Esophagus squamous epithelium (tissue), 5 donors: ENCODE measurements at regions not wholly inside any gene's neighbourhood (a gene's known extent, or its start where the extent isn't known, plus 50 kb on each side); places are given as distances from the start of the nearest gene placed in this dataset.

Source experiments
- DNase-seq: peaks from one replicate; lab custom pipeline; 2025; lab: John Stamatoyannopoulos, UW
- H3K27ac ChIP-seq, 4 donors: fragments of 200-600 bp; sonication (generic); one replicate each; pipeline ENCODE4 v1.5.1; 2016 to 2019; ENCODE audit warnings: mild to moderate bottlenecking in 1 of 4
- H3K27me3 ChIP-seq, 4 donors: fragments of 200-600 bp; sonication (generic); 1 replicate in 3 of 4; 2 replicates in 1 of 4; pipeline versions ENCODE4 v1.5.1 to v1.6.0; 2017 to 2021; ENCODE audit warnings: antibody characterized with exemption in 1 of 4
- H3K36me3 ChIP-seq, 3 donors: fragments of 200-600 bp; sonication (generic); one replicate each; pipeline ENCODE4 v1.5.1; 2016 to 2019
- H3K4me1 ChIP-seq, 3 donors: fragments of 200-600 bp; sonication (generic); one replicate each; pipeline ENCODE4 v1.5.1; 2017 to 2019
- H3K4me3 ChIP-seq, 4 donors: fragments of 200-600 bp; sonication (generic); 1 replicate in 3 of 4; 2 replicates in 1 of 4; pipeline ENCODE4 v1.5.1; 2016 to 2019; ENCODE audit warnings: mild to moderate bottlenecking in 2 of 4, moderate library complexity in 1 of 4
- H3K9me3 ChIP-seq, 3 donors: fragments of 200-600 bp; sonication (generic); one replicate each; pipeline ENCODE4 v1.5.1; 2016 to 2019
- CTCF ChIP-seq, 6 experiments: fragments of 450-650 bp in 4 of 6; fragments of 200-600 bp in 2 of 6; sonication (generic) in 2 of 6; IDR thresholded peaks; one replicate each; pipeline ENCODE4 v1.5.1; 2016 to 2019; ENCODE audit warnings: antibody characterized with exemption in 6 of 6, mild to moderate bottlenecking in 4 of 6, moderate library complexity in 4 of 6
- POLR2A ChIP-seq, 4 donors: fragments of 450-650 bp; IDR thresholded peaks; one replicate each; pipeline ENCODE4 v1.6.1; 2017; ENCODE audit warnings: antibody characterized with exemption in 4 of 4, mild to moderate bottlenecking in 4 of 4, moderate library complexity in 3 of 4
- WGBS, 2 donors: methylation state at CpG; one replicate each; pipeline ENCODE4 v1.1.5; 2018; 5-methylcytosine and 5-hydroxymethylcytosine counted together
- intact Hi-C: fragments of 100-400 bp; cut with DNase I; formaldehyde crosslinking; loops from one replicate; pipeline ENCODE4 v1.15.0; 2022
- donor health status: DM: yes; HTN: yes; CAD: no.

GRCh38 chr4:155468282-155468681 is 91.5 kb upstream of the MAP9 start:
- no peak for TF ChIP-seq POLR2A (IDR thresholded peaks at IDR 0.05)
- intact Hi-C loops: no loop called here
- Histone ChIP-seq H3K27ac (no peak overlapping the region), H3K27me3 (no peaks in the 10 kb centered on the region), H3K4me3 (no peak overlapping the region), H3K9me3 (no peaks in the 10 kb centered on the region), H3K4me1 (no peaks in the 10 kb centered on the region), H3K36me3 (no peaks in the 10 kb centered on the region)
- DNase-seq: no peak
- WGBS, 2 donors: 22 to 56% methylated on average over 1 of the region's 1 CpG

GRCh38 chr4:155450676-155451075 is 73.9 kb upstream of the MAP9 start:
- DNase-seq: no peak
- H3K27ac ChIP-seq: no peak overlapping the region
- H3K4me1 ChIP-seq: no peaks in the 10 kb centered on the region
- intact Hi-C loops: no loop called here
- H3K9me3 ChIP-seq: no peaks in the 10 kb centered on the region
- TF ChIP-seq POLR2A (IDR thresholded peaks at IDR 0.05) (no peak), CTCF (IDR thresholded peaks at IDR 0.05) (no peak)
- H3K27me3 ChIP-seq: no peaks in the 10 kb centered on the region
- H3K4me3 ChIP-seq: no peak overlapping the region
- H3K36me3 ChIP-seq: no peaks in the 10 kb centered on the region
- 54 to 88% methylated on average over 2 of the region's 2 CpGs for WGBS, 2 donors

- 55 to 57% methylated on average over 1 of the region's 1 CpG for WGBS, 2 donors
- no peak for DNase-seq
- no peak overlapping the region for H3K4me3 ChIP-seq
Measured at GRCh38 chr4:155445306-155445705, 68.5 kb upstream of the MAP9 start.

GRCh38 chr4:155444721-155445120 is 68.0 kb upstream of the MAP9 start:
- TF ChIP-seq POLR2A (IDR thresholded peaks at IDR 0.05): no peak
- no peak for TF ChIP-seq CTCF (IDR thresholded peaks at IDR 0.05)
- WGBS, 2 donors: 92 to 93% methylated on average over 5 of the region's 5 CpGs
- Histone ChIP-seq H3K4me3 (no peak overlapping the region), H3K36me3 (no peaks in the 10 kb centered on the region), H3K27ac (no peak overlapping the region), H3K27me3 (peaks cover 0 to 9% (median 0%) of the 10 kb centered on the region in 4 donors), H3K9me3 (no peaks in the 10 kb centered on the region), H3K4me1 (peaks cover 0 to 8% (median 0%) of the 10 kb centered on the region in 3 donors)
- intact Hi-C loops: loop anchor here (5.0 kb wide), 1 partner anchor 343 kb away; no protein-coding TSS in a partner anchor
- DNase-seq: no peak

More at GRCh38 chr4:155445306-155445705, 68.5 kb upstream of the MAP9 start:
- Histone ChIP-seq H3K27ac (no peak overlapping the region), H3K4me1 (peaks cover 0 to 8% (median 0%) of the 10 kb centered on the region in 3 donors), H3K36me3 (no peaks in the 10 kb centered on the region), H3K9me3 (no peaks in the 10 kb centered on the region), H3K27me3 (peaks cover 0 to 9% (median 0%) of the 10 kb centered on the region in 4 donors)
- intact Hi-C loops: no loop called here
- TF ChIP-seq CTCF (IDR thresholded peaks at IDR 0.05) (no peak), POLR2A (IDR thresholded peaks at IDR 0.05) (no peak)

GRCh38 chr4:155442267-155443105 is 65.7 kb upstream of the MAP9 start:
- intact Hi-C loops: loop anchor here (5.0 kb wide), 1 partner anchor 345 kb away; no protein-coding TSS in a partner anchor
- peak overlapping the region in 2 of 4 donors; percentile 23 to 25 for H3K27ac ChIP-seq
- H3K9me3 ChIP-seq: no peaks in the 10 kb centered on the region
- peak overlapping the region in 1 of 4 donors; percentile 21 for H3K4me3 ChIP-seq
- 46 to 48% methylated on average over 10 of the region's 10 CpGs for WGBS, 2 donors
- TF ChIP-seq POLR2A (IDR thresholded peaks at IDR 0.05) (no peak), CTCF (IDR thresholded peaks at IDR 0.05) (peak; percentile 48 to 97 (median 88))
- H3K27me3 ChIP-seq: peaks cover 0 to 9% (median 0%) of the 10 kb centered on the region in 4 donors
- no peaks in the 10 kb centered on the region for H3K36me3 ChIP-seq
- peaks cover 0 to 8% (median 0%) of the 10 kb centered on the region in 3 donors for H3K4me1 ChIP-seq
- DNase-seq: no peak
